ENCODE measurements at regions not wholly inside any gene's neighbourhood (a gene's known extent, or its start where the extent isn't known, plus 50 kb on each side); places are given as distances from the start of the nearest gene placed in this dataset.

- no peaks in the 10 kb centered on the region for H3K27me3 ChIP-seq
- H3K9me3 ChIP-seq, result peaks cover 0 to 4% (median 0%) of the 10 kb centered on the region in 4 donors
- DNase-seq, result no peak
- H3K4me1 ChIP-seq, result no peaks in the 10 kb centered on the region
- no peak overlapping the region for H3K4me3 ChIP-seq
- no peak overlapping the region for H3K27ac ChIP-seq
- H3K36me3 ChIP-seq, result no peaks in the 10 kb centered on the region
- peak in 1 of 2 donors; percentile 95 for ATAC-seq (ENCODE audit: low FRiP score in 2 of 2)
- TF ChIP-seq POLR2AphosphoS5 (IDR thresholded peaks at IDR 0.05) (peak; percentile 40 to 63), POLR2A (IDR thresholded peaks at IDR 0.05) (no peak), CTCF (IDR thresholded peaks at IDR 0.05) (no peak), EP300 (IDR thresholded peaks at IDR 0.05) (no peak)
- 81 to 82% methylated on average over 4 of the region's 4 CpGs for WGBS, 2 donors
These were observed 208.6 kb downstream of the SLC38A4 start for GRCh38 chr12:46617167-46617566.

- H3K27ac ChIP-seq, result no peak overlapping the region
- no peak for TF ChIP-seq CTCF (IDR thresholded peaks at IDR 0.05)
- TF ChIP-seq EP300 (IDR thresholded peaks at IDR 0.05), result no peak
- no peak for TF ChIP-seq POLR2A (IDR thresholded peaks at IDR 0.05)
- no peak for TF ChIP-seq POLR2AphosphoS5 (IDR thresholded peaks at IDR 0.05)
- no peaks in the 10 kb centered on the region for H3K27me3 ChIP-seq
- WGBS, 2 donors, result 91 to 96% methylated on average over 3 of the region's 3 CpGs
- H3K4me1 ChIP-seq, result peaks cover 0 to 5% (median 0%) of the 10 kb centered on the region in 4 donors
- no peak for ATAC-seq (ENCODE audit: low FRiP score in 2 of 2)
- no peaks in the 10 kb centered on the region for H3K36me3 ChIP-seq
- H3K9me3 ChIP-seq, result peaks cover 0 to 4% (median 0%) of the 10 kb centered on the region in 4 donors
- no peak for DNase-seq
- H3K4me3 ChIP-seq, result no peak overlapping the region
These were observed 215.0 kb downstream of the SLC38A4 start for GRCh38 chr12:46610754-46611153.

DNA sequence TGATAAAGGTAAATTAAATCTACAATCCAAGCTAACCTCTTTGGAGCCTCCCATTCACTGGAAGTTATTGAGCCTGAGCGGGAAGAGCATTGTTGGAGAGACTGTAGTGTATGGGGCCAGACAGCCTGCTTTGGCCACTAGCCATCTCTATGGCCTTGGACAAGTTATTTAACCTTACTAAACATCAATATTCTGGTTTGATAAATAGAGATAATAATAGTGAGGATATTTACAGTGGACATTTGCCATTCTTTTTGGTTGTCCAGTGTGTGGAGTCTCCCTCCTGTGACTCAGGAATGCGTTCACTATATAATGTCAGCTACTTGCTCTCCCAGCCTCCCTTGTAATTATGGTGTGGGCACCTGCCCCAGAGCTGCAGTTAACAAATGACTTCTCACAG is 216.1 kb downstream of the SLC38A4 start:
- no peak for ATAC-seq (ENCODE audit: low FRiP score in 2 of 2)
- no peaks in the 10 kb centered on the region for H3K36me3 ChIP-seq
- WGBS, 2 donors, result 89 to 95% methylated on average over 2 of the region's 2 CpGs
- no peaks in the 10 kb centered on the region for H3K27me3 ChIP-seq
- no peak overlapping the region for H3K27ac ChIP-seq
- peaks cover 0 to 5% (median 0%) of the 10 kb centered on the region in 4 donors for H3K4me1 ChIP-seq
- TF ChIP-seq CTCF (IDR thresholded peaks at IDR 0.05) (no peak), EP300 (IDR thresholded peaks at IDR 0.05) (no peak), POLR2AphosphoS5 (IDR thresholded peaks at IDR 0.05) (no peak), POLR2A (IDR thresholded peaks at IDR 0.05) (no peak)
- H3K9me3 ChIP-seq, result no peaks in the 10 kb centered on the region
- H3K4me3 ChIP-seq, result no peak overlapping the region
- no peak for DNase-seq

- Histone ChIP-seq H3K4me3 (no peak overlapping the region), H3K27me3 (no peaks in the 10 kb centered on the region), H3K4me1 (peaks cover 0 to 5% (median 0%) of the 10 kb centered on the region in 4 donors), H3K9me3 (no peaks in the 10 kb centered on the region), H3K27ac (no peak overlapping the region), H3K36me3 (no peaks in the 10 kb centered on the region)
- no peak for ATAC-seq (ENCODE audit: low FRiP score in 2 of 2)
- no peak for TF ChIP-seq CTCF (IDR thresholded peaks at IDR 0.05)
- no peak for TF ChIP-seq POLR2A (IDR thresholded peaks at IDR 0.05)
- no peak for TF ChIP-seq EP300 (IDR thresholded peaks at IDR 0.05)
- TF ChIP-seq POLR2AphosphoS5 (IDR thresholded peaks at IDR 0.05), result no peak
- WGBS, 2 donors, result 59 to 61% methylated on average over 1 of the region's 1 CpG
- no peak for DNase-seq
These were observed 216.5 kb downstream of the SLC38A4 start for GRCh38 chr12:46609273-46609623.

All from upper lobe of left lung (tissue), 6 donors.